Adipocyte (in vitro differentiated cells): ENCODE measurements at regions not wholly inside any gene's neighbourhood (a gene's known extent, or its start where the extent isn't known, plus 50 kb on each side); places are given as distances from the start of the nearest gene placed in this dataset.
A peak's percentile ranks its signal among the peaks of the same experiment; 100 is the strongest.
"Not testable (repeated sequence)": the region's sequence is repeated elsewhere in the genome, so short reads cannot be mapped to it uniquely, and the experiment has no call there.

ENCODE experiments used
- DNase-seq: peaks from one replicate; pipeline ENCODE4 v3.0.0-alpha.2; 2015; ENCODE audit warnings: low read depth
- H3K27me3 ChIP-seq: replicated peaks from 2 replicates; pipeline ENCODE4 v1.7.0; 2013; ENCODE audit warnings: mild to moderate bottlenecking, low read length, moderate library complexity; ENCODE audit not compliant: control insufficient read depth, insufficient read depth
- H3K36me3 ChIP-seq: 2 replicates; pipeline ENCODE4 v1.7.0; 2013; ENCODE audit warnings: low read length, mild to moderate bottlenecking, moderate library complexity; ENCODE audit not compliant: control insufficient read depth, insufficient read depth, severe bottlenecking
- H3K4me1 ChIP-seq: 2 replicates; pipeline ENCODE4 v1.7.0; 2013; ENCODE audit warnings: mild to moderate bottlenecking, low read length, moderate library complexity; ENCODE audit not compliant: control insufficient read depth, insufficient read depth
- H3K4me3 ChIP-seq: 2 replicates; pipeline ENCODE4 v1.7.0; 2013; ENCODE audit warnings: mild to moderate bottlenecking, low read length, moderate library complexity
- H3K9ac ChIP-seq: 2 replicates; pipeline ENCODE4 v1.7.0; 2013; ENCODE audit warnings: mild to moderate bottlenecking, low read length, moderate library complexity
- H3K9me3 ChIP-seq: 2 replicates; pipeline ENCODE4 v1.7.0; 2013; ENCODE audit warnings: mild to moderate bottlenecking, low read length, moderate library complexity; ENCODE audit not compliant: control insufficient read depth

- Histone ChIP-seq H3K9me3 (no peaks in the 10 kb centered on the region), H3K36me3 (no peaks in the 10 kb centered on the region), H3K4me1 (no peaks in the 10 kb centered on the region), H3K9ac (no peak overlapping the region), H3K27me3 (no peaks in the 10 kb centered on the region), H3K4me3 (no peak overlapping the region)
- DNase-seq = no peak
Observed at GRCh38 chr13:64617231-64617630, 2612.9 kb downstream of the PCDH9 start.

- no peaks in the 10 kb centered on the region for H3K4me1 ChIP-seq
- H3K4me3 ChIP-seq = no peak overlapping the region
- no peaks in the 10 kb centered on the region for H3K36me3 ChIP-seq
- H3K27me3 ChIP-seq = no peaks in the 10 kb centered on the region
- no peaks in the 10 kb centered on the region for H3K9me3 ChIP-seq
- DNase-seq = peak; percentile 41
- no peak overlapping the region for H3K9ac ChIP-seq
Observed at GRCh38 chr13:64591971-64592370, 2638.2 kb downstream of the PCDH9 start.

- Histone ChIP-seq H3K4me3 (no peak overlapping the region), H3K36me3 (no peaks in the 10 kb centered on the region), H3K9me3 (peaks cover under 1% of the 10 kb centered on the region), H3K27me3 (no peaks in the 10 kb centered on the region), H3K9ac (no peak overlapping the region), H3K4me1 (no peaks in the 10 kb centered on the region)
- DNase-seq = no peak
Observed at GRCh38 chr13:64579331-64579730, 2650.8 kb downstream of the PCDH9 start.

DNA sequence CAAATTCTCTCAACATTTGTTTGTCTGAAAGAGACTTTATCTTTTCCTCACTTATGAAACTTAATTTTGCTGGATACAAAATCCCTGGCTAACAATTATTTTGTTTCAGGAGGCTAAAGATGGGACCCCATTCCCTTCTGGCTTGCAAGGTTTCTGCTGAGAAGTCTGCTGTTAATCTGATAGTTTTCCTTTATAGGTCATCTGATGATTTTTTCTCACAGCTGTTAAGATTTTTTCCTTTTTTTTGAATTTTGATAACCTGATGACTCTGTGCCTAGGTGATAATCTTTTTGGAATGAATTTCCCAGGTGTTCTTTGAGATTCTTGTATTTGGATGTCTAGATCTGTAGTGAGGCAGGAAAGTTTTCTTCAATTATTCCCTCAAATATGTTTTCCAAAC lies 2661.4 kb downstream of the PCDH9 start:
- H3K9ac ChIP-seq = no peak overlapping the region
- H3K4me3 ChIP-seq = no peak overlapping the region

DNA sequence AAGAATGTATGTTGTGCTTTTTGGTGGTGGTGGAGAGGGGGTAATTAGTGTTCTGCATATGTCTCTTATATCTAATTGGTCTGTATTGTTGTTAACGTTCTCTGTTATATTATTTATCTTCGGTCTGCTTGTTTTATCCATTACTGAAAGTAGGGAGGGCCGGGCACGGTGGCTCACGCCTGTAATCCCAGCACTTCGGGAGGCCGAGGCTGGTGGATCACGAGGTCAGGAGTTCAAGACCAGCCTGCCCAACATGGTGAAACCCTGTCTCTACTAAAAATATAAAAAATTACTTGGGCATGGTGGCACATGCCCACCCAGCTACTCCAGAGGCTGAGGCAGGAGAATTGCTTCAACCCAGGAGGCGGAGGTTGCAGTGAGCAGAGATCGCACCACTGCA lies 2672.1 kb downstream of the PCDH9 start:
- H3K9ac ChIP-seq, H3K4me3 ChIP-seq, H3K27me3 ChIP-seq, H3K36me3 ChIP-seq, H3K9me3 ChIP-seq, DNase-seq, H3K4me1 ChIP-seq: not testable (repeated sequence)

More for the DNA sequence above, 2661.4 kb downstream of the PCDH9 start:
- H3K36me3 ChIP-seq = no peaks in the 10 kb centered on the region
- H3K27me3 ChIP-seq = no peaks in the 10 kb centered on the region
- DNase-seq = no peak
- H3K9me3 ChIP-seq = peaks cover 15% of the 10 kb centered on the region
- H3K4me1 ChIP-seq = no peaks in the 10 kb centered on the region

- H3K36me3 ChIP-seq = no peaks in the 10 kb centered on the region
- H3K27me3 ChIP-seq = no peaks in the 10 kb centered on the region
- peak; percentile 80 for DNase-seq
- no peaks in the 10 kb centered on the region for H3K9me3 ChIP-seq
- H3K9ac ChIP-seq = no peak overlapping the region
- no peak overlapping the region for H3K4me3 ChIP-seq
- H3K4me1 ChIP-seq = no peaks in the 10 kb centered on the region
Observed at GRCh38 chr13:64556376-64556775, 2673.8 kb downstream of the PCDH9 start.

GRCh38 chr13:64553411-64554129 lies 2676.6 kb downstream of the PCDH9 start:
- H3K9ac ChIP-seq = no peak overlapping the region
- H3K9me3 ChIP-seq = no peaks in the 10 kb centered on the region
- H3K27me3 ChIP-seq = no peaks in the 10 kb centered on the region
- H3K4me3 ChIP-seq = no peak overlapping the region
- no peaks in the 10 kb centered on the region for H3K4me1 ChIP-seq
- peak; percentile 41 for DNase-seq
- no peaks in the 10 kb centered on the region for H3K36me3 ChIP-seq

GRCh38 chr13:64551755-64552154 lies 2678.4 kb downstream of the PCDH9 start:
- no peaks in the 10 kb centered on the region for H3K4me1 ChIP-seq
- H3K9me3 ChIP-seq = no peaks in the 10 kb centered on the region
- H3K36me3 ChIP-seq = no peaks in the 10 kb centered on the region
- no peak overlapping the region for H3K9ac ChIP-seq
- DNase-seq = peak; percentile 50
- H3K27me3 ChIP-seq = no peaks in the 10 kb centered on the region
- no peak overlapping the region for H3K4me3 ChIP-seq

DNA sequence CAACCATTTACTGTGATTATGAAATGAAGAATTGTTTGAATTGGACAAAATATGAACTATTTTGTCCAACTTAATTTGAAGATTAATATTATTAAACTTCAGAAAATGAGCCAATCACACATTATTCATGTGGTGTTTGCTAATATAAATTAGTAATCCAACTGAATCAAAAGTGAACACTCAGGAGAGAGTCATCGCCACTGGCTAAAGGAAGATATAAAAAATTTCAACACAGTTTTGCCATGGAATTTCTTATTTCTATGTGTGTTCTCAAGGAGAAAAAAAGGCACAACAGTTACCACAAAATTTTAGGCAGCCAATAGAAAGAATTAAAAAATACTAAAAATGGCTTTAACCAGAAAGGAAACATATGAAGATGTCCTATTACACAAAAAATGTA lies 2683.8 kb downstream of the PCDH9 start:
- H3K9ac ChIP-seq = no peak overlapping the region
- no peaks in the 10 kb centered on the region for H3K36me3 ChIP-seq
- no peaks in the 10 kb centered on the region for H3K27me3 ChIP-seq
- peak overlapping the region; percentile 17 for H3K4me3 ChIP-seq
- H3K9me3 ChIP-seq = no peaks in the 10 kb centered on the region
- no peaks in the 10 kb centered on the region for H3K4me1 ChIP-seq
- DNase-seq = no peak

- peaks cover 3% of the 10 kb centered on the region for H3K4me1 ChIP-seq
- no peak for DNase-seq
- no peaks in the 10 kb centered on the region for H3K36me3 ChIP-seq
- H3K27me3 ChIP-seq = no peaks in the 10 kb centered on the region
- no peak overlapping the region for H3K4me3 ChIP-seq
- no peak overlapping the region for H3K9ac ChIP-seq
- H3K9me3 ChIP-seq = no peaks in the 10 kb centered on the region
Observed at GRCh38 chr13:64540976-64541375, 2689.2 kb downstream of the PCDH9 start.

- Histone ChIP-seq H3K4me1 (peaks cover 3% of the 10 kb centered on the region), H3K27me3 (no peaks in the 10 kb centered on the region), H3K36me3 (no peaks in the 10 kb centered on the region), H3K4me3 (no peak overlapping the region), H3K9ac (no peak overlapping the region), H3K9me3 (no peaks in the 10 kb centered on the region)
- DNase-seq = peak; percentile 16
Observed at GRCh38 chr13:64540468-64540867, 2689.7 kb downstream of the PCDH9 start.

DNA sequence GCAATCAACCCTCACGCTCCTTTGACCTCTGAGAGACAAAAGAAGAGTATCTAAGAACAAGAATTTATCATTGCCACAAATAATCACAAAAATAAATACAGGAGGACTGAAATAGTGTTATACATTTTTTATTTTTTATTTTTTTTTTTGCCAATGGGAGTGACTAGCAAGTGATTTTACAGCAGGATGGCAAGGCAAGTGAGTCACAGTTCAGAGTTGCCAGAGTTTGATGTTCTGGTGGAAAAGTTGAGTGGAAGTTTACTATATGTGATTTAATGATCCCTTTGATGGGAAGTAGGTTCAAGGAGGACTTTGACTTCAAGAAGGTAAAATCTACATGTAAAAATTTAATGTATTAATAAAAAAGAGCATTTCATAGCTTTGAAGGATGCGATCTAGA lies 2691.4 kb downstream of the PCDH9 start:
- H3K4me3 ChIP-seq = no peak overlapping the region
- H3K9ac ChIP-seq = no peak overlapping the region
- peaks cover 3% of the 10 kb centered on the region for H3K4me1 ChIP-seq
- no peaks in the 10 kb centered on the region for H3K36me3 ChIP-seq
- peak; percentile 12 for DNase-seq
- no peaks in the 10 kb centered on the region for H3K9me3 ChIP-seq
- no peaks in the 10 kb centered on the region for H3K27me3 ChIP-seq
